ENCODE measurements at regions not wholly inside any gene's neighbourhood (a gene's known extent, or its start where the extent isn't known, plus 50 kb on each side); places are given as distances from the start of the nearest gene placed in this dataset.

GRCh38 chr10:2836921-2837662 lies 230.3 kb upstream of the PFKP start:
- Histone ChIP-seq H3K4me3 (ENCODE audit: insufficient read depth, low read length, poor library complexity, severe bottlenecking) (no peak overlapping the region), H3K79me2 (ENCODE audit: insufficient read depth, low read length) (no peaks in the 10 kb centered on the region), H2AFZ (ENCODE audit: low read depth, low read length, severe bottlenecking) (no peak overlapping the region), H3K9ac (ENCODE audit: low read length) (no peak overlapping the region), H3K9me3 (ENCODE audit: insufficient read depth, low read length) (no peaks in the 10 kb centered on the region), H4K20me1 (ENCODE audit: low read depth, low read length) (no peaks in the 10 kb centered on the region), H3K36me3 (ENCODE audit: low read length) (no peaks in the 10 kb centered on the region), H3K27ac (ENCODE audit: low read depth, low read length) (no peak overlapping the region), H3K9me2 (replicated peaks; ENCODE audit: insufficient read depth, low read length) (no peaks in the 10 kb centered on the region), H3F3A (ENCODE audit: insufficient read depth) (no peaks in the 10 kb centered on the region), H3K4me2 (ENCODE audit: low read depth, low read length, poor library complexity, severe bottlenecking) (no peak overlapping the region), H3K27me3 (ENCODE audit: low read length) (no peaks in the 10 kb centered on the region)
- no peak for TF ChIP-seq EZH2phosphoT487 (conservative IDR thresholded peaks at IDR 0.05; ENCODE audit: low read length)
- no peak for TF ChIP-seq CTCF (IDR thresholded peaks at IDR 0.05; ENCODE audit: insufficient read depth, low read length, poor library complexity, severe bottlenecking)

- H3K4me2 ChIP-seq (ENCODE audit: low read depth, low read length, poor library complexity, severe bottlenecking) = no peak overlapping the region
- H3F3A ChIP-seq (ENCODE audit: insufficient read depth) = no peaks in the 10 kb centered on the region
- no peak overlapping the region for H2AFZ ChIP-seq (ENCODE audit: low read depth, low read length, severe bottlenecking)
- no peaks in the 10 kb centered on the region for H3K79me2 ChIP-seq (ENCODE audit: insufficient read depth, low read length)
- no peaks in the 10 kb centered on the region for H3K9me2 ChIP-seq (replicated peaks; ENCODE audit: insufficient read depth, low read length)
- no peaks in the 10 kb centered on the region for H3K27me3 ChIP-seq (ENCODE audit: low read length)
- H3K4me3 ChIP-seq (ENCODE audit: insufficient read depth, low read length, poor library complexity, severe bottlenecking) = no peak overlapping the region
- no peaks in the 10 kb centered on the region for H3K9me3 ChIP-seq (ENCODE audit: insufficient read depth, low read length)
- TF ChIP-seq CTCF (IDR thresholded peaks at IDR 0.05; ENCODE audit: insufficient read depth, low read length, poor library complexity, severe bottlenecking) (no peak), EZH2phosphoT487 (conservative IDR thresholded peaks at IDR 0.05; ENCODE audit: low read length) (no peak)
- no peak overlapping the region for H3K9ac ChIP-seq (ENCODE audit: low read length)
- no peak overlapping the region for H3K27ac ChIP-seq (ENCODE audit: low read depth, low read length)
- no peaks in the 10 kb centered on the region for H3K36me3 ChIP-seq (ENCODE audit: low read length)
- H4K20me1 ChIP-seq (ENCODE audit: low read depth, low read length) = no peaks in the 10 kb centered on the region
Observed at GRCh38 chr10:2834214-2834613, 233.1 kb upstream of the PFKP start.

- Histone ChIP-seq H2AFZ (ENCODE audit: low read depth, low read length, severe bottlenecking) (no peak overlapping the region), H3K9me3 (ENCODE audit: insufficient read depth, low read length) (no peaks in the 10 kb centered on the region), H3K4me2 (ENCODE audit: low read depth, low read length, poor library complexity, severe bottlenecking) (no peak overlapping the region), H4K20me1 (ENCODE audit: low read depth, low read length) (no peaks in the 10 kb centered on the region), H3K9ac (ENCODE audit: low read length) (no peak overlapping the region), H3F3A (ENCODE audit: insufficient read depth) (no peaks in the 10 kb centered on the region), H3K27ac (ENCODE audit: low read depth, low read length) (no peak overlapping the region), H3K27me3 (ENCODE audit: low read length) (no peaks in the 10 kb centered on the region), H3K4me3 (ENCODE audit: insufficient read depth, low read length, poor library complexity, severe bottlenecking) (no peak overlapping the region), H3K9me2 (replicated peaks; ENCODE audit: insufficient read depth, low read length) (no peaks in the 10 kb centered on the region), H3K36me3 (ENCODE audit: low read length) (no peaks in the 10 kb centered on the region), H3K79me2 (ENCODE audit: insufficient read depth, low read length) (no peaks in the 10 kb centered on the region)
- TF ChIP-seq CTCF (IDR thresholded peaks at IDR 0.05; ENCODE audit: insufficient read depth, low read length, poor library complexity, severe bottlenecking) (no peak), EZH2phosphoT487 (conservative IDR thresholded peaks at IDR 0.05; ENCODE audit: low read length) (no peak)
Observed at GRCh38 chr10:2831509-2831908, 235.8 kb upstream of the PFKP start.

Data from SU-DHL-6 (cell line).